Neural cell (in vitro differentiated cells): ENCODE measurements at regions not wholly inside any gene's neighbourhood (a gene's known extent, or its start where the extent isn't known, plus 50 kb on each side); places are given as distances from the start of the nearest gene placed in this dataset.

Experiments used
- H2AFZ ChIP-seq: fragments of 200-600, 300-800 bp; sonication (generic), shearing (Covaris generic); 2 replicates; pipeline ENCODE4 v1.6.0; 2014; ENCODE audit warnings: low read depth, mild to moderate bottlenecking, antibody characterized with exemption, low read length, moderate library complexity
- H3F3A ChIP-seq: fragments of 200-600 bp; shearing (Covaris generic); 2 replicates; pipeline ENCODE4 v1.6.1; 2016; ENCODE audit warnings: mild to moderate bottlenecking, moderate library complexity, mixed read lengths, antibody characterized with exemption, low read length; ENCODE audit not compliant: insufficient read depth, poor library complexity, severe bottlenecking
- H3K27ac ChIP-seq: fragments of 200-600, 300-800 bp; sonication (generic), shearing (Covaris generic); 2 replicates; pipeline ENCODE4 v1.5.1; 2014; ENCODE audit warnings: mild to moderate bottlenecking, low read length, moderate library complexity
- H3K27me3 ChIP-seq: fragments of 300-800, 200-600 bp; sonication (generic), shearing (Covaris generic); 2 replicates; pipeline ENCODE4 v1.6.0; 2014; ENCODE audit warnings: mild to moderate bottlenecking, low read depth, low read length, moderate library complexity; ENCODE audit not compliant: insufficient read depth
- H3K36me3 ChIP-seq: fragments of 300-800, 200-600 bp; sonication (generic), shearing (Covaris generic); 2 replicates; pipeline ENCODE4 v1.5.1; 2014; ENCODE audit warnings: mild to moderate bottlenecking, antibody characterized with exemption, low read length, moderate library complexity; ENCODE audit not compliant: insufficient read depth
- H3K4me2 ChIP-seq: fragments of 300-800, 200-600 bp; sonication (generic), shearing (Covaris generic); 2 replicates; pipeline ENCODE4 v1.6.0; 2014; ENCODE audit warnings: mild to moderate bottlenecking, low read length
- H3K4me3 ChIP-seq: fragments of 300-800, 200-600 bp; sonication (generic), shearing (Covaris generic); 2 replicates; pipeline ENCODE4 v1.5.1; 2014; ENCODE audit warnings: mild to moderate bottlenecking, low read length, moderate library complexity
- H3K79me2 ChIP-seq: fragments of 200-600 bp; shearing (Covaris generic); replicated peaks from 2 replicates; pipeline ENCODE4 v1.6.0; 2014; ENCODE audit warnings: mild to moderate bottlenecking, low read length, moderate library complexity; ENCODE audit not compliant: insufficient read depth
- H3K9ac ChIP-seq: fragments of 300-800, 200-600 bp; sonication (generic), shearing (Covaris generic); 2 replicates; pipeline ENCODE4 v1.6.1; 2016; ENCODE audit warnings: mild to moderate bottlenecking, low read length, mixed read lengths
- H3K9me2 ChIP-seq: fragments of 200-600 bp; shearing (Covaris generic); 2 replicates; pipeline ENCODE4 v1.6.1; 2016; ENCODE audit warnings: mild to moderate bottlenecking, low read length, mixed read lengths; ENCODE audit not compliant: insufficient read depth
- H3K9me3 ChIP-seq: fragments of 200-600, 300-800 bp; sonication (generic), shearing (Covaris generic); 2 replicates; pipeline ENCODE4 v1.6.1; 2016; ENCODE audit warnings: mild to moderate bottlenecking, mixed run types, low read length, moderate library complexity, mixed read lengths
- H4K20me1 ChIP-seq: fragments of 200-600 bp; shearing (Covaris generic); 2 replicates; pipeline ENCODE4 v1.6.1; 2016; ENCODE audit warnings: mild to moderate bottlenecking, mixed run types; ENCODE audit not compliant: insufficient read depth
- CTCF ChIP-seq: fragments of 450-650 bp; IDR thresholded peaks from 2 replicates; pipeline ENCODE4 v1.5.1; 2014; ENCODE audit warnings: antibody characterized with exemption, mild to moderate bottlenecking, moderate library complexity; ENCODE audit not compliant: poor library complexity, severe bottlenecking
- EP300 ChIP-seq: fragments of 450-650 bp; conservative IDR thresholded peaks from 2 replicates; pipeline ENCODE4 v1.6.1; 2014; ENCODE audit warnings: antibody characterized with exemption, mild to moderate bottlenecking, moderate library complexity; ENCODE audit not compliant: poor library complexity, severe bottlenecking
- EZH2 ChIP-seq: fragments of 200-600, 300-800 bp; shearing (Covaris generic), sonication (generic); IDR thresholded peaks from 2 replicates; pipeline ENCODE4 v1.6.1; 2014; ENCODE audit warnings: antibody characterized with exemption, low read length, borderline replicate concordance, mild to moderate bottlenecking; ENCODE audit not compliant: insufficient read depth, poor library complexity, severe bottlenecking
- MXI1 ChIP-seq: fragments of 450-650 bp; conservative IDR thresholded peaks from 2 replicates; pipeline ENCODE4 v1.6.1; 2014; ENCODE audit warnings: antibody characterized with exemption, mild to moderate bottlenecking; ENCODE audit not compliant: poor library complexity, severe bottlenecking
- POLR2AphosphoS5 ChIP-seq: IDR thresholded peaks from 2 replicates; pipeline ENCODE4 v1.6.1; 2012
- RAD21 ChIP-seq: fragments of 450-650 bp; conservative IDR thresholded peaks from 2 replicates; pipeline ENCODE4 v1.6.1; 2014; ENCODE audit warnings: antibody characterized with exemption, mild to moderate bottlenecking, moderate library complexity
- SMC3 ChIP-seq: fragments of 450-650 bp; conservative IDR thresholded peaks from 2 replicates; pipeline ENCODE4 v1.6.1; 2014; ENCODE audit warnings: antibody characterized with exemption, mild to moderate bottlenecking, moderate library complexity; ENCODE audit not compliant: poor library complexity
- TAF1 ChIP-seq: IDR thresholded peaks from 2 replicates; pipeline ENCODE4 v1.6.1; 2012; ENCODE audit warnings: low read depth
- TF ChIP-seq, protein P1 (sequence below): IDR thresholded peaks from 2 replicates; pipeline ENCODE4 v1.6.1; 2012; ENCODE audit warnings: borderline replicate concordance

- no peaks in the 10 kb centered on the region for H3K9me3 ChIP-seq
- peak overlapping the region; percentile 99 for H2AFZ ChIP-seq
- no peaks in the 10 kb centered on the region for H3K36me3 ChIP-seq
- no peaks in the 10 kb centered on the region for H3K9me2 ChIP-seq
- H3K27me3 ChIP-seq = no peaks in the 10 kb centered on the region
- peak overlapping the region; percentile 84 for H3K9ac ChIP-seq
- H3F3A ChIP-seq = no peaks in the 10 kb centered on the region
- peak overlapping the region; percentile 54 for H3K4me3 ChIP-seq
- H4K20me1 ChIP-seq = no peaks in the 10 kb centered on the region
- H3K79me2 ChIP-seq = no peaks in the 10 kb centered on the region
- TF ChIP-seq EZH2 (no peak), CTCF (no peak), TAF1 (peak; percentile 79), EP300 (peak; percentile 90), MXI1 (peak; percentile 19), SMC3 (peak; percentile 45), RAD21 (peak; percentile 48), POLR2AphosphoS5 (peak; percentile 86)
- TF ChIP-seq, protein P1, sequence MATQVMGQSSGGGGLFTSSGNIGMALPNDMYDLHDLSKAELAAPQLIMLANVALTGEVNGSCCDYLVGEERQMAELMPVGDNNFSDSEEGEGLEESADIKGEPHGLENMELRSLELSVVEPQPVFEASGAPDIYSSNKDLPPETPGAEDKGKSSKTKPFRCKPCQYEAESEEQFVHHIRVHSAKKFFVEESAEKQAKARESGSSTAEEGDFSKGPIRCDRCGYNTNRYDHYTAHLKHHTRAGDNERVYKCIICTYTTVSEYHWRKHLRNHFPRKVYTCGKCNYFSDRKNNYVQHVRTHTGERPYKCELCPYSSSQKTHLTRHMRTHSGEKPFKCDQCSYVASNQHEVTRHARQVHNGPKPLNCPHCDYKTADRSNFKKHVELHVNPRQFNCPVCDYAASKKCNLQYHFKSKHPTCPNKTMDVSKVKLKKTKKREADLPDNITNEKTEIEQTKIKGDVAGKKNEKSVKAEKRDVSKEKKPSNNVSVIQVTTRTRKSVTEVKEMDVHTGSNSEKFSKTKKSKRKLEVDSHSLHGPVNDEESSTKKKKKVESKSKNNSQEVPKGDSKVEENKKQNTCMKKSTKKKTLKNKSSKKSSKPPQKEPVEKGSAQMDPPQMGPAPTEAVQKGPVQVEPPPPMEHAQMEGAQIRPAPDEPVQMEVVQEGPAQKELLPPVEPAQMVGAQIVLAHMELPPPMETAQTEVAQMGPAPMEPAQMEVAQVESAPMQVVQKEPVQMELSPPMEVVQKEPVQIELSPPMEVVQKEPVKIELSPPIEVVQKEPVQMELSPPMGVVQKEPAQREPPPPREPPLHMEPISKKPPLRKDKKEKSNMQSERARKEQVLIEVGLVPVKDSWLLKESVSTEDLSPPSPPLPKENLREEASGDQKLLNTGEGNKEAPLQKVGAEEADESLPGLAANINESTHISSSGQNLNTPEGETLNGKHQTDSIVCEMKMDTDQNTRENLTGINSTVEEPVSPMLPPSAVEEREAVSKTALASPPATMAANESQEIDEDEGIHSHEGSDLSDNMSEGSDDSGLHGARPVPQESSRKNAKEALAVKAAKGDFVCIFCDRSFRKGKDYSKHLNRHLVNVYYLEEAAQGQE = peak; percentile 93
- peak overlapping the region; percentile 48 for H3K4me2 ChIP-seq
- peak overlapping the region; percentile 99 for H3K27ac ChIP-seq
These were observed 109.7 kb upstream of the ZBTB40 start for GRCh38 chr1:22341791-22342605.

- H3K9me2 ChIP-seq = no peaks in the 10 kb centered on the region
- H3K79me2 ChIP-seq = no peaks in the 10 kb centered on the region
- no peaks in the 10 kb centered on the region for H3F3A ChIP-seq
- H3K4me3 ChIP-seq = peak overlapping the region; percentile 54
- H3K36me3 ChIP-seq = no peaks in the 10 kb centered on the region
- no peaks in the 10 kb centered on the region for H3K9me3 ChIP-seq
- no peaks in the 10 kb centered on the region for H4K20me1 ChIP-seq
- no peak for TF ChIP-seq EZH2
- no peak for TF ChIP-seq MXI1
- no peak for TF ChIP-seq EP300
- TF ChIP-seq CTCF = no peak
- TF ChIP-seq POLR2AphosphoS5 = no peak
- H3K9ac ChIP-seq = peak overlapping the region; percentile 84
- H2AFZ ChIP-seq = peak overlapping the region; percentile 99
- peak overlapping the region; percentile 48 for H3K4me2 ChIP-seq
- peak overlapping the region; percentile 99 for H3K27ac ChIP-seq
- H3K27me3 ChIP-seq = no peaks in the 10 kb centered on the region
These were observed 108.9 kb upstream of the ZBTB40 start for GRCh38 chr1:22342734-22343191.
